Kidney (tissue), 13 donors: ENCODE measurements at regions not wholly inside any gene's neighbourhood (a gene's known extent, or its start where the extent isn't known, plus 50 kb on each side); places are given as distances from the start of the nearest gene placed in this dataset.

Source experiments
- DNase-seq, 5 donors: peaks; one replicate each; pipeline ENCODE4 v3.0.0-alpha.2; 2013 to 2020
- FAIRE-seq: peaks from 2 replicates; lab custom pipeline; 2012; peaks lifted over from hg19 to GRCh38; lab: Jason Lieb, UNC
- H3K27ac ChIP-seq, 2 donors: one replicate each; pipeline ENCODE4 v1.7.0; 2013; ENCODE audit warnings: low read depth in 2 of 2, low read length in 2 of 2, inconsistent platforms in 1 of 2
- H3K27me3 ChIP-seq: one replicate; pipeline ENCODE4 v1.7.1; 2013; ENCODE audit warnings: low read length, inconsistent platforms; ENCODE audit not compliant: control insufficient read depth, insufficient read depth
- H3K36me3 ChIP-seq, 3 donors: one replicate each; pipeline versions ENCODE4 v1.7.0 to v1.7.1; 2013; ENCODE audit warnings: low read length in 3 of 3, control low read depth in 1 of 3, inconsistent platforms in 1 of 3; ENCODE audit not compliant: insufficient read depth in 3 of 3, control insufficient read depth in 2 of 3
- H3K4me1 ChIP-seq, 3 donors: one replicate each; pipeline versions ENCODE4 v1.7.0 to v1.7.1; 2013; ENCODE audit warnings: low read length in 3 of 3, inconsistent platforms in 1 of 3, low read depth in 1 of 3; ENCODE audit not compliant: control insufficient read depth in 2 of 3, insufficient read depth in 2 of 3
- H3K4me3 ChIP-seq, 3 donors: one replicate each; pipeline versions ENCODE4 v1.7.0 to v1.8.1; 2013; ENCODE audit warnings: low read length in 3 of 3, control low read depth in 1 of 3, inconsistent platforms in 1 of 3
- H3K9ac ChIP-seq, 3 donors: one replicate each; pipeline versions ENCODE4 v1.7.0 to v1.7.1; 2013; ENCODE audit warnings: low read length in 3 of 3, control low read depth in 1 of 3, inconsistent platforms in 1 of 3
- H3K9me3 ChIP-seq, 3 donors: one replicate each; pipeline versions ENCODE4 v1.7.0 to v1.7.1; 2013; ENCODE audit warnings: low read length in 3 of 3, control low read depth in 1 of 3, inconsistent platforms in 1 of 3; ENCODE audit not compliant: control insufficient read depth in 2 of 3, insufficient read depth in 1 of 3
- CTCF ChIP-seq: IDR thresholded peaks from 3 replicates; pipeline ENCODE4 v1.5.1; 2012; ENCODE audit warnings: mild to moderate bottlenecking, moderate library complexity, borderline replicate concordance; ENCODE audit not compliant: insufficient read depth; ENCODE audit errors: extremely low read depth
- intact Hi-C: fragments of 100-400 bp; cut with DNase I; formaldehyde crosslinking; loops from one replicate; pipeline ENCODE4 v1.11.1; 2022
- donor health status: control.
- donor health status: control.
- donor health status: control.
- donor health status: control.
- donor health status: control.
- donor health status: DM: yes; HTN: yes; CAD: no.
- donor health status: Normal renal cell carcinoma (clear cell type).

- DNase-seq (no peak), FAIRE-seq (no peak)
- intact Hi-C loops = no loop called here
- no peak overlapping the region for H3K27ac ChIP-seq
- no peaks in the 10 kb centered on the region for H3K36me3 ChIP-seq
- no peak overlapping the region for H3K9ac ChIP-seq
- no peak for TF ChIP-seq CTCF
- H3K4me1 ChIP-seq = no peaks in the 10 kb centered on the region
- peaks cover 0 to 9% (median 0%) of the 10 kb centered on the region in 3 donors for H3K9me3 ChIP-seq
- no peaks in the 10 kb centered on the region for H3K27me3 ChIP-seq
- H3K4me3 ChIP-seq = no peak overlapping the region
Observed at GRCh38 chr22:48236261-48236660, 1473.8 kb downstream of the TBC1D22A start.

- Histone ChIP-seq H3K9ac (no peak overlapping the region), H3K9me3 (peaks cover 0 to 9% (median 0%) of the 10 kb centered on the region in 3 donors), H3K4me1 (no peaks in the 10 kb centered on the region), H3K27me3 (no peaks in the 10 kb centered on the region), H3K4me3 (no peak overlapping the region), H3K27ac (no peak overlapping the region), H3K36me3 (no peaks in the 10 kb centered on the region)
- FAIRE-seq (no peak), DNase-seq (no peak)
- no peak for TF ChIP-seq CTCF
- intact Hi-C loops = no loop called here
Observed at GRCh38 chr22:48235744-48236143, 1473.3 kb downstream of the TBC1D22A start.

GRCh38 chr22:48234011-48234410, 1471.6 kb downstream of the TBC1D22A start:
- no peaks in the 10 kb centered on the region for H3K36me3 ChIP-seq
- H3K4me3 ChIP-seq = no peak overlapping the region
- FAIRE-seq (no peak), DNase-seq (no peak)
- H3K9me3 ChIP-seq = peaks cover 0 to 9% (median 0%) of the 10 kb centered on the region in 3 donors
- intact Hi-C loops = no loop called here
- H3K27me3 ChIP-seq = no peaks in the 10 kb centered on the region
- H3K4me1 ChIP-seq = no peaks in the 10 kb centered on the region
- no peak overlapping the region for H3K9ac ChIP-seq
- H3K27ac ChIP-seq = no peak overlapping the region
- TF ChIP-seq CTCF = no peak

- Histone ChIP-seq H3K9ac (no peak overlapping the region), H3K9me3 (peaks cover 0 to 9% (median 0%) of the 10 kb centered on the region in 3 donors), H3K27me3 (no peaks in the 10 kb centered on the region), H3K4me3 (no peak overlapping the region), H3K36me3 (no peaks in the 10 kb centered on the region), H3K27ac (no peak overlapping the region), H3K4me1 (no peaks in the 10 kb centered on the region)
- DNase-seq (no peak), FAIRE-seq (no peak)
- TF ChIP-seq CTCF = no peak
- intact Hi-C loops = no loop called here
Observed at GRCh38 chr22:48233586-48233985, 1471.1 kb downstream of the TBC1D22A start.
